KOPT-K1 (cell line): ENCODE measurements at regions not wholly inside any gene's neighbourhood (a gene's known extent, or its start where the extent isn't known, plus 50 kb on each side); places are given as distances from the start of the nearest gene placed in this dataset.

Experiments used
- H3K27ac ChIP-seq: fragments of 200-600 bp; sonication (generic); 2 replicates; pipeline ENCODE4 v1.5.1; 2016; ENCODE audit warnings: antibody characterized with exemption, mild to moderate bottlenecking, low read depth, low read length; ENCODE audit not compliant: poor library complexity, severe bottlenecking
- H3K36me3 ChIP-seq: fragments of 200-600 bp; sonication (generic); 2 replicates; pipeline ENCODE4 v1.5.1; 2017; ENCODE audit warnings: antibody characterized with exemption, mild to moderate bottlenecking, low read length, moderate library complexity; ENCODE audit not compliant: insufficient read depth
- H3K9me3 ChIP-seq: fragments of 200-600 bp; sonication (generic); 2 replicates; pipeline ENCODE4 v1.5.1; 2017; ENCODE audit warnings: antibody characterized with exemption, low read length, mild to moderate bottlenecking; ENCODE audit not compliant: insufficient read depth, poor library complexity, severe bottlenecking

DNA sequence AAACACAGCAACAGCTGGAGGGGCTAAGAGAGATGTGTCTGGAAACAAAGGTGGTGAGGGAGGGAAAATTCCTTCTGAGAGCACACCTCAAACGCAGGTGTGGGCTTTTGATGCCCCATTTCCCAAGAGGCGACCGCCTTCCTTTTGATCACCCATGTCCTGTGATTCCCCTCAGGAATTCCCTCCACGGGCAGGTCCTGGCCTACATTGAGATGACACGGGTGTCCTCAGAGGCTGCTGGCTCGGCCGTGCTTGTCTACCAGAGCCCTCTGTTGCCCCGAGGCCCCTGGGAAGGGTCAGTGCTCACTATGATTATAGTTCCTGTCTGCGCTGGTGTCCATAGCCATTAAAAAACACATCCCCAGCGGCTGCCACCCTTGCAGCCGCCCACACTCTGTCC is 242.6 kb downstream of the TFAP2C start:
- no peaks in the 10 kb centered on the region for H3K36me3 ChIP-seq
- H3K9me3 ChIP-seq: no peaks in the 10 kb centered on the region
- H3K27ac ChIP-seq: no peak overlapping the region

DNA sequence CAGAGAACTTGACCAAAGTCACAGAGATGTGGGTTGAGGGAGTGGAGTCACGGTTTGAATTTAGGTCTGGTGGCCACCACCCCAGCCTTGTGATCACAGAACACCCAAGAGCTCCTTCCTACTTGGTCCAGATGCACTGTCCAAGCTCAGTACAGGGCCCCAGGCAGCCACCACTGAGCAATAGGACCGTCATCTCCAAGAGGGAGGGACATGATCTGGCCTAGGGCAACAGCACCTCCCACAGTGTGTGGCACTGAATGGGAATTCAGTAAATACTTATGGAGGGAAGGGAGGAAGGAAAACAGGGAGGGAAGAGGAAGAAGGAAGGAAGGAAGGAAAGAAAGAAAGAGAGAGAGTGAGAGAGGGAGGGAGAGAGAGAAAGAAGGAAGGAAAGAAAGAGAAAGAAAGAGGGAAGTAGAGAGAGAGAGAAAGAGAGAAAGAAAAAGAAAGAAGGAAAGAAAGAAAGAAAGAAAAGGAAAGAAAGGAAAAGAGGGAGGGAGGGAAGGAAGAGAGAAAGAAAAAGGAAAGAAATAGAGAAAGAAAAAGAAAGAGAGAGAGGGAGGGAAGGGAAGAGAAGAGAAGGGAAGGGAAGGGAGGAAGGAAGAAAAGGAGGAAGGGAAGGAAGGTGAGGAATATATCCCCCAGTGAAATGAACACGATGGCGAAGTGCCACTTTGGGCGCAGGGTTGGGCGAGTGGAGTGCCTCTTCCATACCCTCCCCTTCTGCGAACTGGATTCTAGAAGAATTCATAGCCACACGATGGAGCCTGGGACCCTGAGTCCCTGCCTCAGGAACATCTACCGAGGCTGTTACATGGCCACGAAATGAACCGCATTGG is 243.7 kb downstream of the TFAP2C start:
- H3K27ac ChIP-seq: no peak overlapping the region
- H3K9me3 ChIP-seq: no peaks in the 10 kb centered on the region
- H3K36me3 ChIP-seq: no peaks in the 10 kb centered on the region

DNA sequence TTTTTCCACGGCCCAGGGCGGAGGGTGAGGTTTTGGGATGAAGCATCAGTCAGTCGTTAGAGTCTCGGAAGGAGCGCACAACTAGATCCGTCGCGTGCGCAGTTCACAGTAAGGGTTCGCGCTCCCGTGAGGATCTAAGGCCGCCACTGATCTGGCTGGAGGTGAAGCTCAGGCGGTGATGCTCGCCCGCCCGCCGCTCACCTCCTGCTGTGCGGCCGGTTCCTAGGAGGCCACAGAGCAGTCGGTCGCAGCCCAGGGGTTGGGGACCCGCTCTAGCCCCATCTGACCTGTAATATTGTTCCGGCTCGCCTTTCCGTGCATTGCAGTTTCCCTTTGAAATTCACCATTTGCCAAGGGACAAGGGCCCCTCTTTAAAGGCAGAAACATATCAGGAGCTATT is 244.7 kb downstream of the TFAP2C start:
- H3K27ac ChIP-seq: no peak overlapping the region

DNA sequence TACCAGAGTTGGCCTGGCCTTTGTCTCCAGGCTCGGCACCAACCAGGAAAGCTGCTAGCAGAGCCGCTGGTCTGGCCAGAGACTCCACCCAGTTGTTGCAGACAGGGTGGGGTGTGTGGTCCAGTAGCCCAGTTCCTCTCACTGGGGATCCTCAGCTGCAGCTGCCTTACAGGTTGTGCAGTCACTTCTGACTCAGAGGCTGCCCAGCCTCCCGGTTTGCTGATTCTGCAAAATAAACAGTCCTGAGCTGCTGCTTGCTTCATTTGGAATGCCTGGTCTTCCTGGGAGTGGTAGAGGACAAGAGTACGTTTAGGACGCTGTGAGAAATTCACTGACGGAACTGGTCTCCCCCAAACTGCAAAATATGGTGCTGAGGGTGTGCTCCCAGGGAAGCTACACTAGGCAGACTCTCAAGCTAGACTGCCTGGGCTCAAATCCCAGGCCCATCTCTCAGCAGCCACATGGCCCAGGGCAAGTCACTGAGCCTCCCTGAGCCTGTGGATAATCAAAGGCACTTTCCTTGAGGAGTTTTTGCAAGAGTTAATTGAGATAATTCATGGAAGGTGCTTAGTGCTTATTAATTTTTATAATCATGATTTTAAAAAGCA is 246.1 kb downstream of the TFAP2C start:
- H3K9me3 ChIP-seq: no peaks in the 10 kb centered on the region
- no peak overlapping the region for H3K27ac ChIP-seq
- H3K36me3 ChIP-seq: no peaks in the 10 kb centered on the region

More for the DNA sequence above, 244.7 kb downstream of the TFAP2C start:
- no peaks in the 10 kb centered on the region for H3K9me3 ChIP-seq
- H3K36me3 ChIP-seq: no peaks in the 10 kb centered on the region

DNA sequence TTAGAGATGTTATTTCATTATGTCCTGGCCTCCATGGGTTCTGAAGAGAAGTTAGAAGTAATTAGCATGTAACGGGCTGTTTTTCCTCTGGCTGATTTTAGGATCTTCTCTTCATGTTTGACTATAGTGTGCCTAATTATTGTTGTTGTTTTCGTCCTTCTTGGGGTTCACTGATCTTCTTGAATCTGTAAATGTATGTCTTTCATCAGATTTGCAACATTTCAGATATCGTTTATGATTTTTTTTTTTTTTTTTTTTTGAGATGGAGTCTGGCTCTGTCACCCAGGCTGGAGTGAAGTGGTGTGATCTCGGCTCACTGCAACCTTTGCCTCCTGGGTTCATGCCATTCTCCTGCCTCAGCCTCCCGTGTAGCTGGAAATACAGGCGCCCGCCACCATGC is 246.7 kb downstream of the TFAP2C start:
- no peak overlapping the region for H3K27ac ChIP-seq
- no peaks in the 10 kb centered on the region for H3K9me3 ChIP-seq
- H3K36me3 ChIP-seq: no peaks in the 10 kb centered on the region

DNA sequence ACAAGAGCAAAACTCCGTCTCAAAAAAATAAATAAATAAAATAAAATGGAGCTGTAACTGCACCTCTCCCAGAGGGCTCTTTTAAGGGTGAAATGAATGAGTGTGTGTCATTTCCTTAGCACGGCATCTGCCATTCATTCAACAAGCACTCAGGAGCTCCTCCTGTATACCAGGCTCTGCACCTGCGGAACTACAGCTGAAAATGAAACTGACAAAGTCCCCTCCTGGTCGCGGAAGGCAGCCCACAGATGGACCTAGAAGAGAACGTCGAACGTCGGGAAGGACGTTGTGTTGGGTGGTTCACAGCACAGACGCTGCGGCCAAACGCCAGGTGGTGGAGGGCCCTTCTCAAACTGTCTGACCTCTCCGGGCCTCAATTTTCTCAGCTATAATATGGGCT is 256.4 kb downstream of the TFAP2C start:
- no peak overlapping the region for H3K27ac ChIP-seq
- no peaks in the 10 kb centered on the region for H3K36me3 ChIP-seq
- no peaks in the 10 kb centered on the region for H3K9me3 ChIP-seq

DNA sequence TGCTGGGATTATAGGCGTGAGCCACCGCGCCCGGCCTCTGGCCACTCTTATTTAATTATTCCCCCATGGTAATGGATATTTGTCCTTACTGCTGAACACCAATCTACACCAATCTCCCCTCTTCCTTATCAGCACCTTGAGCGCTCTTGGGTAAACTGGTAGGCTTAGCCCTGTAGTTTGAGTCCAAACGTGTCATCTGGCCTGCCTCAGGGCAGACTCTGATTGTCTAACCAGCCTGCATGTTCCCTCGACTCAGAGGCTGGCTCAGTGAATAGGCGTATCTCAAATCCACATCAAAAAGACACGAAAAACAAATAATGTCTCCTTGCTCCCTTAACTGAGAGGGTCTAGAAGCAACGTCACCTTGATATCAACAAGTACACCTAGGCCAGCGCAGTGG is 260.9 kb downstream of the TFAP2C start:
- Histone ChIP-seq H3K27ac (no peak overlapping the region), H3K36me3 (no peaks in the 10 kb centered on the region), H3K9me3 (no peaks in the 10 kb centered on the region)

DNA sequence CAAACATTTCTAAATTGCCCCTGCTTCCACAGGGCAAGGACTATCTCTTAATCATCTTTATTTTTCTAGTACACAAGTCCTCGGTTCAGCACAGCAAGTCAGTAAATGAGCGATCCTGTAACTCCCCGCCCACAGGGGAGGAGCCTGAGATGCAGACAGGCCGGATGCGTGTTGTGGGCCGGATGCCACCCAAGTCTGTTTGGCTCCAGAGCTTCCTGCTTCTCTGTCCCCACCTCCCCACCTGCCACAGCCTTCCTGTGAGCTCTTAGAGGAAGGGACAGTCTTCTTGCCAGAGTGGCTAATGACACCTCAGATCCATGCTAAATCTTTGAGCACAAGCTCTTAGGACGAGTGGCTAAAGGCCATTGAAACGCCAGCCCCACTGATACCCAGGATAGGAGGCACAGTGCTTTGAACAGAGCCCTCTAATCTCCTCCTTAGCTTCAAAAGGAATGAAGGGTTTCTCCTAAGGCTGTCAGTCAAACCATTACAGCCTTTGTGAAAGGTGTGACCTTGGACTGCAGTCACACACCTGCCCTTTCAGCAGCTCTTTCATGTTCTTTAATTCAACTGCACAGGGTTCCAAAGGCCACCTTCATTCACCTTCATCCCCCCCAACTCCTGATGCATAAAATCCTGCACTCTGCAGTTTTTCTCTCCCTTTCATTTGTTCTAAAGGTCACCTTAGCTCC is 264.3 kb downstream of the TFAP2C start:
- no peaks in the 10 kb centered on the region for H3K9me3 ChIP-seq
- no peaks in the 10 kb centered on the region for H3K36me3 ChIP-seq
- H3K27ac ChIP-seq: peak overlapping the region; percentile 68

DNA sequence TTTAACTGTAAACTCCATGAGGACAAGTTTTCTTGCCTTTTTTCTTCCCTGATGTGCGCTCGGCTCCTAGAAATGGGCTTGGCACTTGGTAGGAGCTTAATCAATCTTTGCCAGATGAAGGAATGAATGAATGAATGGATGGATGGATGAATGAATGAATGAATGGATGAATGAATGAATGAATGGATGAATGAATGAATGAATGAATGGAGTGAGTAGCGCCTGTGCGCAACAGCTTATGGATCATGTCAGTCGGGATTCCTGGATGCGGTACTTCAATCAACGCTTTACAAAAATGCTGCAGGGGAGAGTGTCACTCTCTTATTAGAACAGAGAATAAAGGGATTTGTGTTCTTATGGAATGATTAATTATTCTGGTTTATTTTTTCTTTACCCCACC is 267.3 kb downstream of the TFAP2C start:
- Histone ChIP-seq H3K9me3 (peaks cover 1% of the 10 kb centered on the region), H3K27ac (no peak overlapping the region), H3K36me3 (no peaks in the 10 kb centered on the region)

DNA sequence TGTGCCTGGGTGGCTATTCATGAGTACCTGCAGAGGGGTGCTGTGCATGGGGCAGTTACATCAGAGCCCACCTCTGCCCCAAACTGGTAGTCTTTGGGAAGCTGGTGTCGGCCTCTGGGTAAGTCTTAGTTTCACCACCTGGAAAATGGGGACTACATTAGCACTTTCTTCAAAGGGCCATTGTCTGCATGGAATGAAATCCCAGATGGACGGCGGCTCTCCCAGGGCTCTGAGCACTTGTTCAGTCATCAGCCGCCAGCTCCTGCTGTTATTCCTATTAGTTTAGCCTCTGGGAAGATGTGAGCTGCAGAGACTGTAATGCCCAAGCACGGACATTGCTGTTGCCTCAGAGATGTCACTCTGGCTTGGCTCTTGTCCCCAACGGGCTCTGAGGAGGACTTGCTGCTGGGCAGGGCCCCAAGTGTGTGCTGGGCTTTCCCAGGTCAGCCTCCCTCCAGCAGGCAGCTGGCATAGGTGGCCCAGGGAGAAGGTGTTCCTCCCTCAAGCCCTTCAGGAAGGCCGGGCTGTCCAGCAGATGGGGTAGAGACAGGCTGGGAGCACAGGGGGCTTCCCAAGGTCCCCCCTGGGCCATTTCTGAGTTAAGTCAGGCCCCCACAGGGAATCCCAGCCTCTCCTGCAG is 268.3 kb downstream of the TFAP2C start:
- H3K36me3 ChIP-seq: no peaks in the 10 kb centered on the region
- peaks cover 5% of the 10 kb centered on the region for H3K9me3 ChIP-seq
- H3K27ac ChIP-seq: no peak overlapping the region

DNA sequence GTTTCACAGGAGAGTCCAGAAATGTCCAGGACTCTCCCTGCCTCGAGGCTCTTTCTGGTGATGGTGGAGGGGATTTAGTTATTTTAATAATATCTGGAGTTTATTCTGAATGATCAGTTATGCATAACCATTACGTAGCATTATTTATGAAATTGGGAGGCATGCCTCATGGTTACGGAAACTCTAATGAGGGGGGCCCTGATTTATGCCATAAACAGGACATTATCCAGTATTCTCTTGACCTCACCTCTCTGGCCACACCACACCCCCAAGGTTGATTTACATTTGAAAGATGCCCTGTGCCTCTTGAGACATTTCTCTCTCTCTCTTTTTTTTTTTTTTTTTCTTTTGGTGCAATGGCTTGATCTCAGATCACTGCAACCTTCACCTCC is 268.8 kb downstream of the TFAP2C start:
- H3K27ac ChIP-seq: no peak overlapping the region

DNA sequence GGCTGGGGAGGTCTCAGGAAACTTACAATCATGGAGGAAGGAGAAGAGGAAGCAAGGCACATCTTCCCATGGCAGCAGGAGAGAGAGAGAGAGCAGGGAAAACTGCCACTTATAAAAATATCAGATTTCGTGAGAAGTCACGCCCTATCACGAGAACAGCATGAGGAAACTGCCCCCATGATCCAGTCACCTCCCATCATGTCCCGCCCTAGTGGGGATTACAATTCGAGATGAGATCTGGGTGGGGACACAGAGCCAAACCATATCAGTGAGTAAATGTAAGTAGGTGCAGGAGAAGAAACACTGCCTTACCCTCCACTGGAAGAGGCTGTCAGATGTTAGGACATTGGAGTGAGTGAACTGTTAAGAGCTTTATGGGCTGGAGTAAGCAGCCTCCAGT is 270.4 kb downstream of the TFAP2C start:
- Histone ChIP-seq H3K9me3 (peaks cover 5% of the 10 kb centered on the region), H3K27ac (no peak overlapping the region), H3K36me3 (no peaks in the 10 kb centered on the region)

More for the DNA sequence above, 268.8 kb downstream of the TFAP2C start:
- H3K9me3 ChIP-seq: peaks cover 5% of the 10 kb centered on the region
- no peaks in the 10 kb centered on the region for H3K36me3 ChIP-seq

DNA sequence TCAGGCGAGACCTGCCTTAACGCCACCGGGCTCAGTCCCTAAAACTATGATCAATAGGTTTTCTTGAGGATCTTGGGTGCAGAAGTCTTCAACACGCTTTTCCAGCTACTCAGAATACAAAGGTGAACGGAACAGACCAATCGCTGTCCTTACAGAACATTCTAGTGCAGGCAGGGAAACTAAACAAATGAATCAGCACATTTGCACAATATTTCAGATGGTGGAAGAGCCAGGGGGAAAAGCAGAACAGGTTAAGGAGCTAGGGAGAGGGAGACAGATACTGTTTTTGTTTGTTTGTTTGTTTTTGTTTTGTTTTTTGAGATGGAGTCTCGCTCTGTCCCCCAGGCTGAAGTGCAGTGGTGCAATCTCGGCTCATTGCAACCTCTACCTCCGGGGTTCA is 271.1 kb downstream of the TFAP2C start:
- Histone ChIP-seq H3K27ac (no peak overlapping the region), H3K36me3 (no peaks in the 10 kb centered on the region), H3K9me3 (peaks cover 5% of the 10 kb centered on the region)

DNA sequence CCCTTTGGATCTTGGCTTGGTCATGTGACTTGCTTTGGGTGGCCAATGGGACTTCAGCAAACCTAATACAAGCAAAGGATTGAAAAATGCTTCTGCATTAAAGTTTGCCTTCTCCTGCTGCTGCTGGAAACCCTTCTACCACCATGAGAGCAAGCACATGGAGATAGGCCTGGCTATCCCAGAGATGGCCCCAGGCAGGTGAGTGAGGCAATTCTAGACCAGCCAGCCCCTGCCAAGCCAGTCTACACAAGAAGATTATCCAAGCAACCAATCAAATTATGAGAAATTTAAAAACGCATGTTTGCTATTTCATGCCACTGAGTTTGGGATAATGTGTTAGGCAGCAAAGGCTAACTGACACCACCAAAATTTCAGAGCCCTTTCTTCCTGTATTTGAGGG is 274.3 kb downstream of the TFAP2C start:
- H3K9me3 ChIP-seq: peaks cover 5% of the 10 kb centered on the region
- no peak overlapping the region for H3K27ac ChIP-seq
- no peaks in the 10 kb centered on the region for H3K36me3 ChIP-seq

DNA sequence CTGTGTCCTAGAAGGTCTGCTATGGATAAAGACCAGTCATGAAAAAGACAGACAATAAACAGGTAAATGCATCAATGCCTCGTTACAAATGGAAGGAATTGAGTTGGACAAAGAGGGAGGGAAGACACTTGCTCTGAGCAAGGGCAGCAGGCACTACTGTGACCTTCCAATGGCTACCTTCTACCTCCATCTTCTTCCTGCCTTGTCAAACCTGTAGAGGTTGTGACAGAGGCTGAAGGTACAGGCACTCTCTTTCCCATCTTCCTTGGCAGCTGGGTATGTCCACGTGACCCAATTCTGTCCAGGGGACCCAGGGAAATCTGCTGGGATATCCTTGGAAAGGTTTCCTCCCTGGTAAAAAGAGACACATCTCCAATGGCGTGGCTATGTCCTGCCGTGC is 274.8 kb downstream of the TFAP2C start:
- Histone ChIP-seq H3K36me3 (no peaks in the 10 kb centered on the region), H3K9me3 (peaks cover 5% of the 10 kb centered on the region), H3K27ac (no peak overlapping the region)
